ENCODE measurements at regions not wholly inside any gene's neighbourhood (a gene's known extent, or its start where the extent isn't known, plus 50 kb on each side); places are given as distances from the start of the nearest gene placed in this dataset.

DNA sequence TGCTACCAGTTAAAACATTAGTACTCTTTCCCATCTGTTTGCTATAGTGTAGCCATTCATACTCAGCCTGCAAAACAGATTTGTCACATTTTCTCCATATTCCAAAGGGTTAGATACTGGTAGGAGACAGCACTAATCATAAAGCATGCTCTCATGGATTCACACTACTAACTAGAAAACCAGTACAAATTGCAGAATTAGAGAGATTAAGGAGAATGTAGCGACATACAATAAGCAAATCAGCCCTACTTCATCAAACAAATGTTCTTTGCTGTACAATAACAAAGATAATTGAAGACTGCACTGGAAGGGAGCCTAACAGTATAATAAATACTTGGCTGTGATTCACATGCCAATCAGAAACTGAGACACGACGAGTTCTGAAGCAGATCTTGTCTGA, 368.0 kb upstream of the PRMT6 start:
- Mint-ChIP-seq H3K27me3 (ENCODE audit: insufficient read depth, unreplicated experiment) (peaks cover 3% of the 10 kb centered on the region), H3K4me1 (ENCODE audit: low read depth, unreplicated experiment) (no peaks in the 10 kb centered on the region)

DNA sequence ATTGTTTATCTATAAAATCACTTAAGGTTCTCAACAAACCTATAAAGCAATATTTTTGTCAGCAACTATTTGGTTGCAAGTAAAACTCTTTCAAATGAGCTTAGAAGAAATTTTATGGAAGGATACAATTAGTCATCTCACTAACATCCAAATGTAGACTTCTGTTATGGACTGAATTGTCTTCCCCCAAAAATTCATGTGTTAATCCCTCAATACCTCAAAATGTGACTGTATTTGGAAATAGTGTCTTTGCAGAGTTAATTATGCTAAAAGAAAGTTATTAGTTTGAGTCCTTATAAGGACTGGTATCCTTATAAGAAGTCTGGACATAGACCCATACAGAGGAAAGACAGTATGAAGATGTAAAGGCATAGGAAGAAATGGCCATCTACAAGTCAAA, 357.8 kb upstream of the PRMT6 start:
- peaks cover 2% of the 10 kb centered on the region for H3K27me3 Mint-ChIP-seq (ENCODE audit: insufficient read depth, unreplicated experiment)
- H3K36me3 Mint-ChIP-seq (ENCODE audit: insufficient read depth, unreplicated experiment), result no peaks in the 10 kb centered on the region
- Histone ChIP-seq H3K27me3 (replicated peaks; ENCODE audit: control insufficient read depth, insufficient read depth, low read length) (no peaks in the 10 kb centered on the region), H3K4me3 (ENCODE audit: low read depth, low read length) (no peak overlapping the region), H3K4me1 (no peaks in the 10 kb centered on the region), H3K36me3 (ENCODE audit: control insufficient read depth, insufficient read depth, low read length) (no peaks in the 10 kb centered on the region), H3K9me3 (no peaks in the 10 kb centered on the region)
- ChIA-PET CTCF (no interaction called here), POLR2A (no interaction called here)
- BruUV-seq (replicated peaks), result no TSS peak
- no peak for DNase-seq
- H3K4me1 Mint-ChIP-seq (ENCODE audit: low read depth, unreplicated experiment), result no peaks in the 10 kb centered on the region
- TF ChIP-seq, protein P1, sequence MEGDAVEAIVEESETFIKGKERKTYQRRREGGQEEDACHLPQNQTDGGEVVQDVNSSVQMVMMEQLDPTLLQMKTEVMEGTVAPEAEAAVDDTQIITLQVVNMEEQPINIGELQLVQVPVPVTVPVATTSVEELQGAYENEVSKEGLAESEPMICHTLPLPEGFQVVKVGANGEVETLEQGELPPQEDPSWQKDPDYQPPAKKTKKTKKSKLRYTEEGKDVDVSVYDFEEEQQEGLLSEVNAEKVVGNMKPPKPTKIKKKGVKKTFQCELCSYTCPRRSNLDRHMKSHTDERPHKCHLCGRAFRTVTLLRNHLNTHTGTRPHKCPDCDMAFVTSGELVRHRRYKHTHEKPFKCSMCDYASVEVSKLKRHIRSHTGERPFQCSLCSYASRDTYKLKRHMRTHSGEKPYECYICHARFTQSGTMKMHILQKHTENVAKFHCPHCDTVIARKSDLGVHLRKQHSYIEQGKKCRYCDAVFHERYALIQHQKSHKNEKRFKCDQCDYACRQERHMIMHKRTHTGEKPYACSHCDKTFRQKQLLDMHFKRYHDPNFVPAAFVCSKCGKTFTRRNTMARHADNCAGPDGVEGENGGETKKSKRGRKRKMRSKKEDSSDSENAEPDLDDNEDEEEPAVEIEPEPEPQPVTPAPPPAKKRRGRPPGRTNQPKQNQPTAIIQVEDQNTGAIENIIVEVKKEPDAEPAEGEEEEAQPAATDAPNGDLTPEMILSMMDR (IDR thresholded peaks at IDR 0.05; ENCODE audit: insufficient read depth in 1 of 2, low read depth in 1 of 2, low read length in 1 of 2, severe bottlenecking in 1 of 2, unreplicated experiment in 1 of 2), result no peak
- H3K9me3 Mint-ChIP-seq (ENCODE audit: unreplicated experiment), result no peaks in the 10 kb centered on the region
- H3K27ac Mint-ChIP-seq (ENCODE audit: unreplicated experiment), result no peak overlapping the region
- intact Hi-C loops (cut with micrococcal nuclease; ENCODE audit: unreplicated experiment), result no loop called here
- H3K4me3 Mint-ChIP-seq (ENCODE audit: unreplicated experiment), result no peak overlapping the region

More for the DNA sequence above, 368.0 kb upstream of the PRMT6 start:
- H3K4me3 Mint-ChIP-seq (ENCODE audit: unreplicated experiment), result no peak overlapping the region
- TF ChIP-seq, protein P1 (IDR thresholded peaks at IDR 0.05; ENCODE audit: insufficient read depth in 1 of 2, low read depth in 1 of 2, low read length in 1 of 2, severe bottlenecking in 1 of 2, unreplicated experiment in 1 of 2), result no peak
- no peaks in the 10 kb centered on the region for H3K9me3 Mint-ChIP-seq (ENCODE audit: unreplicated experiment)
- no peak for DNase-seq
- ChIA-PET POLR2A (no interaction called here), CTCF (no interaction called here)
- BruUV-seq (replicated peaks), result no TSS peak
- Histone ChIP-seq H3K36me3 (ENCODE audit: control insufficient read depth, insufficient read depth, low read length) (no peaks in the 10 kb centered on the region), H3K9me3 (no peaks in the 10 kb centered on the region), H3K27me3 (replicated peaks; ENCODE audit: control insufficient read depth, insufficient read depth, low read length) (no peaks in the 10 kb centered on the region), H3K4me1 (no peaks in the 10 kb centered on the region), H3K4me3 (ENCODE audit: low read depth, low read length) (no peak overlapping the region)
- H3K27ac Mint-ChIP-seq (ENCODE audit: unreplicated experiment), result no peak overlapping the region
- intact Hi-C loops (cut with micrococcal nuclease; ENCODE audit: unreplicated experiment), result no loop called here
- no peaks in the 10 kb centered on the region for H3K36me3 Mint-ChIP-seq (ENCODE audit: insufficient read depth, unreplicated experiment)

DNA sequence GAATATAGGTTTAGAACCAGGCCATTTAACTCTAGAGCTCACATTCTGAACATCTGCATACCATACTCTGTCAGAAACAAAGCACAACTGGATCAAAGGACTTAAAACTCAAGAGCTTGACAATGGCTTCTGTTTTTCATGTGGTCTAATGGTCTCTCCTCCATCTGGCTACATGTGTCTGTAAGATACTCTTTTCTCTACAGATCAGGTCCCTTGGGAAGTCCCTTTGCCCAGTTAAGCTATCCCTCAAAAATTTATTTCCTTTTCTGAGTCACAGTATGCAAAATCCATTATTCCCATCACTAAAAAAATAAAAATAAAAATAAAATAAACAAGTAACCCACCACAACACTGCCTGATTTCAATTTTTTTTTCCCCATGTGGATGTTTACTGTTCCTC, 357.0 kb upstream of the PRMT6 start:
- intact Hi-C loops (cut with micrococcal nuclease; ENCODE audit: unreplicated experiment), result no loop called here
- no TSS peak for BruUV-seq (replicated peaks)
- Histone ChIP-seq H3K9me3 (no peaks in the 10 kb centered on the region), H3K4me1 (no peaks in the 10 kb centered on the region), H3K4me3 (ENCODE audit: low read depth, low read length) (no peak overlapping the region), H3K27me3 (replicated peaks; ENCODE audit: control insufficient read depth, insufficient read depth, low read length) (no peaks in the 10 kb centered on the region), H3K36me3 (ENCODE audit: control insufficient read depth, insufficient read depth, low read length) (no peaks in the 10 kb centered on the region)
- H3K4me3 Mint-ChIP-seq (ENCODE audit: unreplicated experiment), result no peak overlapping the region
- no peaks in the 10 kb centered on the region for H3K9me3 Mint-ChIP-seq (ENCODE audit: unreplicated experiment)
- DNase-seq, result no peak
- no peak overlapping the region for H3K27ac Mint-ChIP-seq (ENCODE audit: unreplicated experiment)
- POLR2A ChIA-PET, result no interaction called here
- TF ChIP-seq, protein P1 (IDR thresholded peaks at IDR 0.05; ENCODE audit: insufficient read depth in 1 of 2, low read depth in 1 of 2, low read length in 1 of 2, severe bottlenecking in 1 of 2, unreplicated experiment in 1 of 2), result no peak
- CTCF ChIA-PET, result no interaction called here
- H3K4me1 Mint-ChIP-seq (ENCODE audit: low read depth, unreplicated experiment), result no peaks in the 10 kb centered on the region
- peaks cover 2% of the 10 kb centered on the region for H3K27me3 Mint-ChIP-seq (ENCODE audit: insufficient read depth, unreplicated experiment)
- no peaks in the 10 kb centered on the region for H3K36me3 Mint-ChIP-seq (ENCODE audit: insufficient read depth, unreplicated experiment)
